Ureter (tissue), 1 donor: ENCODE measurements at regions not wholly inside any gene's neighbourhood (a gene's known extent, or its start where the extent isn't known, plus 50 kb on each side); places are given as distances from the start of the nearest gene placed in this dataset.

ENCODE experiments used
- DNase-seq: peaks from one replicate; pipeline ENCODE4 v3.0.0-alpha.2; 2020; ENCODE audit warnings: low spot score
- donor health status: DM: yes; HTN: yes; CAD: no.

DNA sequence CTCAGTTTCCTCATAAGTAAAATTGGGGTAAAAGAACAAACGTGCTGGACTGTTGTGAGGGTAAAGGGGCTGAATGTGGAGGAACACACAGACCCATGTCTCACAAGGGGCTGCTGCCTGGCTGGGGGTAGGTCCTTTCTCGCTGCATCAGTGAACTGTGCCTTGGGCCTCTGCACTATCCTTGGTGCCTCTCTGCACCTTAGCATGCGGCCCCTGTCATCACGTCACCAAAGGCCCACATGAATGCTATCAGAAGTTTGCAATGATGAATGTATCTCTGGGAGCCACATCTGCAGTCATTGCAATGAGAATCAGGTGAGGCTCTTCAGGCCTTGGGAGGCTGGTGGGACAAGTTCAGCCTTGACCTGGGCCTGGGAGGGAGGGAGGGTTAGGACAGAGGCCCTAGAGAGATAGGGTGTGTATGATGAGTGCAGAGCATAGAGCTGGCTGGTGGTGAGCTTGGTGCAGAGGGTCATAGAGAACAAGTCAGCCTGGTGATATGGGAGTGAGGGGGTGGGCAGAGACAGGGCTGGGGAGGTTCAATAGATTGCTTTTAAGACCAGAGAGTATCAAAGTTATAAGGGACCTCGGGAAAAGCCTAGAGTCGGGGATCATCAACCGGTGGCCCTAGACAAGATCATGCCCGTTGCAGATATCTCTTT lies 308.4 kb downstream of the RPS24 start:
- peak; percentile 36 for DNase-seq

DNA sequence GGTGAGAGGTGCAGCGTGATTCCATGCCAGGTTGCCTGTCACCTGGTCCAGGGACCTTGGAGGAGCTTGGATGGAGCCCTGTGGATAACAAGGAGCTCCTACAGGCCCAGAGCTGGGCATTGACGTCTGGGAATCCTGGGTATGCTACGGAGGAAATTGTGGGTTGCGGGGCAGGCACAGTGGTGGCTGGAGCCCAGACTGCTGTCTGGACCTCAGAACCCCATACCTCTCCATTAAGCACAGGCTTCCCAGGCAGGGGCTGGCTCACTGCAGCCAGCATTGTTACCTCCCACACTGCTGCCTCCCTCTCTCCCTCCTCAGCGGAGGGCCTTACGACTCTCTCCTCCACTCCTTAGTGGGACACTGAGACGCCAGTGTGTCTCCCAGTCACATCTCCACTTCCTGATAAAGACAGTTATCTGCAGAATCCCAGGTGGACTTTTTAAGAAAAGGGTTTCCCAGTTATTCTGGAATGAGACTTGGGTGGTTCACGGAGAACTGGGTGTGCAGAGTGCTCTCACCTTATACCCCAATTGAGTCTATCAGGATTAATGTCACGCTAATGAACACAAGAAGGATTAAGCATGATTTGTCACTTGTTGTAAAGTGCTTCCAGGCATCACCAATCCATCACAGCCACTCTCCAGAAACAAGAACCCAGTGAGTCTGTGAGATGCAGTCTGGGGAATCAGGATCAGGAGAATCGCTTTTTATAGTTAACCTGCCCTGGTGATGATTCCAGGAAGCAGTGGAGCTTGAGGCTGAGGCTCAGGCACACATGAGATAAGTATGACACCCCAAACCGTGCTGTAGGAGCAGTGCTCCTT lies 309.4 kb downstream of the RPS24 start:
- peak; percentile 32 for DNase-seq

DNA sequence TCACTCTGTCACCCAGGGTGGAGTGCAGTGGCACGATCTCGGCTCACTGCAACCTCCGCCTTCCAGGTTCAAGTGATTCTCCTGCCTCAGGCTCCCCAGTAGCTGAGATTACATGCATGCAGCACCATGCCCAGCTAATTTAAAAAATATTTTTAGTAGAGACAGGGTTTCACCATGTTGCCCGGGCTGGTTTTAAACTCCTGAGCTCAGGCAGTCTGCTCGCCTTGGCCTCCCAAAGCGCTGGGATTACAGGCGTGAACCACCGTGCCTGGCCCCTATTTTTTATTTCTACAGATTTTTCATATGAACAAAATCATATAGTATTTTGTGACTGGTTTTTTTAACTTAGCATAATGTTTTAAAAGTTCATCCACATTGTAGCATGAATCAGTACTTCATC lies 310.6 kb downstream of the RPS24 start:
- peak; percentile 15 for DNase-seq

DNA sequence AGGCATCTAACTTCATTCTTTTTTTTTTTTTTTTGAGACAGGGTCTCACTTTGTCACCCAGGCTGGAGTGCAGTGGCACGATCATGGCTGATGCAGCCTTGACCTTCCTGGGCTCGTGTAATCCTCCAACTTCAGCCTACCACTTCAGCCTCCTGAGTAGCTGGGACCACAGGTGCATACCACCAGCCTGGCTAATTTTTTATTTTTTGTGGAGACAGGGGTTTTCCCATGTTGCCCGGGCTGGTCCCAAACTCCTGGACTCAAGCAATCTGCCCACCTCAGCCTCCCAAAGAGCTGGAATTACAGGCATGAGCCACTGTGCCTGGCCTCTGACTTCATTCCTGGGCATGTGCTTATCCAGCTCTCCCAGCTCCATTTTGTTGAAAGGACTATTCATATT lies 311.9 kb downstream of the RPS24 start:
- peak; percentile 26 for DNase-seq

DNA sequence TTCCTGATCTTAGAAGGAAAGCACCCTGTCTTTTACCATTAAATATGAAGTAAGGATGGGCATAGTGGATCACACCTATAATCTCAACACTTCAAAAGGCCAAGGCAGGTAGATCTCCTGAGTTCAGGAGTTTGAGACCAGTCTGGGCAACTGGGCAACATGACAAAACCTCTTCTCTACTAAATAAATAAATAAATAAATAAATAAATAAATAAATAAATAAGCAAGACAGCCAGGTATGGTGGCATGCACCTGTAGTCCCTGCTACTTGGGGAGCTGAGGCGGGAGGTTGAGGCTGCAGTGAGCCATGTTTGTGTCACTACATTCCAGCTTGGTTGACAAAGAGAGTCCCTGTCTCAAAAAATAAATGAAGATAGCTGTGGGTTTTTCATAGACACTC lies 313.1 kb downstream of the RPS24 start:
- no peak for DNase-seq

DNA sequence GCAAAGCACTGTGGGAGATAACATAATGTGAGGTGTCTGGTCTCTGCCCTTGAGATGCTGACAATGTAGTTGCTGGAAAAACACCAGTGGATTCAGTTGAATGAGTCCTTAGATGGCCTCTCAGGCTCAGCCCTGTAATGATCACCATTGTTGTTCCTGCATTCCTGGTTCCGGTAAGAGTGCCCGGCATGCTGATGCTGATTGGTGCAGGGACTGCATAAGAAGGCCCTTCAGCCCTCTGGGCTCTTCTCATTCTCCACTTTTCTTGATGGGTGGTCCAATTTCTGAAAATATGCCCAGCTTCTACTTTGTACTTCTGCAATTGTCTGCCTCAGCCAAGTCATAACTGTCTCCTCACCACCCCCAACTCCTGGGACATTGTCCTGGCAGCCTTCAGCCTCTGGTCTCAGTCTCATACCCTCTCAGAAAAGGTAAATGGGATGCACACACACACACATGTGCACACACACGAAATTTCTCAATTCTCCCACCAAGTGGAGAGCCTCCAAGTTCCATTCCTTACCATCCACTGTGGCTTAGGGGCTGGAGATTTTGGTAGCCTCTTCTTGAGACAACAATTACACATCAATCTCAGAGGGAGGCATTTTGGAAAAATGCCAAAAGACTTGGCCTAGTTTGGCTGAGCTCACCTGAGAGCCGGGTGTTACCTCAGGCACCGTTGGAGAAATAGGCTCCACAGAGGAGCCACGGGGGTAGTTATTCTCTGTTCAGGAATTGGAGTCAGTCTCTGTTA lies 314.9 kb downstream of the RPS24 start:
- DNase-seq, result peak; percentile 28

DNA sequence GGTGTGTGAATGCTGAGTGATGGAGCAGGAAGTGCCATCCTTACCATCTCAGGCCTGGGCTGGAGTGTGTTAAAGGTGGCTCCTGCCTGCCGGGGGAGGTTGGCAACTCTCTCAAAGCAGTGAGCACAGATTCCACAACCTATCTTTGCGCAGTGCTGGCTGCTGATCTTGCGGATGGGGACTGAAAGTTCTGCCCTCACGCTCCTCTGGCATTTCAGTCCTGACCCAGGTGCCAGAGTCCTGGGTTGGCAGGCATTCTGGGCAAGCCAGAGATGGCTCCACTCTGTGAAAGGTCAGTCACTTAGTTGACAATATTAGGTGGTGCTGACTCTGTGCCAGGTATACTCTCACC lies 315.5 kb downstream of the RPS24 start:
- peak; percentile 38 for DNase-seq

DNA sequence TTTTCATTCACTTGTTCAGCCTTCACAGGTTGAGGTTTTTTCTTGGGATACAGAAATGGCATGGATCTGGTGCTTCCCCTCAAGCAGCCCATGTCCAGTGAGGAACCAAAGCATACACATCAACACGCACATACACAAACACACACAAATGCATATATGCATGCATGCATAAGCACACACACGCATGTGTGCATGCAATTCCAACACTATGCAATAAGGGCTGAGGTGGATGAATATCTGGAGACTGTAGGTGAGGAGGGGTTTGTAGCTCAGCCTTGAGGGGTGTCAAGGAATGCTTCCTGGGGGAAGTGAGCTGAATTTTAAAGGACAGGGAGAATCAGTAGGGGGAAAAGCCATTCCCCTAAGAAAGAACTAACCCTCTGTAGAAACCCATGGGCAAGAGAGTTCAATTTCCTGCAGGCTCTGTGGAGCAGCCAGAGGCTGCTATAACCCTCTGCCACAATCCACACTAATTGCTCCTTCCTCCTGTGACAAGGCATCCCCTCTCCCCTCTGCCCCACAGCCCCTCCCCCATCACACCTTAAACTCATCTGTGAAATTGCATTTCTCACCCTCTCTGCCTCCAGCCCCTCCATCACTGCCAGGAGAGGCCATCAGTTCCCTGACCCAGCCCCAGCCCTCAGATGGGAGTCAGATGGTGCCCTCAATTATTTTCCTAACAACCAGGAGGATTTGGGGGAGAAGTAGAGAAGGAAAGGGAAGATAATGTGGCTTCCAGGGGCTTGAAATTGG lies 316.4 kb downstream of the RPS24 start:
- no peak for DNase-seq

DNA sequence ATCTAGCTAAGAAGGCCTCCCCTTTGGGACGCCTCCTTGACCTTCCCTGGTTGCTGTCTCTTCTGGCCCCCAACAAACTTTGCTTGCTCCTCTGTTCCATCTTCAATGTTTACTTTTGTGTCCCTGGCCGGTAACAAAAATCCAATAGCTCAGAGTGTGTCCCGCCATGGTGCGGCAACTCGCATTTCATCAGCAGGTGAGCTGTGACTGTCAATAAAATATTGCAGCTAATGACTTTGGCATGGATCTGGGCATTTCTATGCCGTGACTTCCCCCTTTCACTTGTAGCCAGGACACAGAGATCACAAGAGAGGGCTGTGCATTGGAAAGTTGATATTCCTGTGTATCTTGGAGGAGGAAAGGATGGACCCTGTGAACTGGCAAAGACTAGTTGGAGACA lies 317.6 kb downstream of the RPS24 start:
- no peak for DNase-seq

DNA sequence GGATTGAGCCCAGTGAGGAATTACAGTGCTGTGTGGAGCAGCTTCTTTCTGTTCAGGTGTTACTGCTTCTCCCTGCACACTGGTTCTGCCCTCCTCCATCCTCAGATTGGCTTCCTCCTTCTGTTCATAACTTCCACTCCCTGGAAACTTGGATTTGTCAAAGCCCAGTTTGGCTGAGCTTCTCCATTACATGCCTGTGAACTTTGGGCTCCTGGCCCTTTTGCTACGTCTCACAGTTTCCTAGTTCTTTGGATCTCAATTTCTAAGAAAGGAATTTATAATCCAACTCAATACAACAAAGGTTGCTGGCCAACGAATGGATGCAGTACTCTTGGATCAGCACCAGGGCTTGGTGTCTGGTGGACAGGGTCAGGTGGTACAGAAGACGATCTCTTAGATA lies 318.1 kb downstream of the RPS24 start:
- DNase-seq, result no peak

DNA sequence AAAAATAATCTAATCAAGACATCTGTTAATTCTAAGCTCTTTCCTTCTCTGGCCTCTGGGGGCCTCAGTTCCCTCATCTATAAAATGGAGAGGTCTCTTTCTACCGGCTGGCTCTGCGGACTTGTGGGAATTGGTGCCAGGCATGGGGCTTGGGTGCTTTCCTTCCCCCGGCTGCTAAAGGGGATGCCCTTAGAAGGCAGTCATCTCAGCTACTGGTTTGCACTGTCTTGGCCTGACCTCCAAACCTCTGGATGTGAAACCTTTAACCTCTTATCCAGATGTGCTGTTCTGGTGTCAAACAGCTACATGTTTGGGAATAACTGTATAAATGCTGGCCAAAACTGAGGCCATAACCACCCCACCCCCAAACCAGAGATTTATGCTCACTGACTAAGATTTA lies 320.0 kb downstream of the RPS24 start:
- DNase-seq, result no peak

DNA sequence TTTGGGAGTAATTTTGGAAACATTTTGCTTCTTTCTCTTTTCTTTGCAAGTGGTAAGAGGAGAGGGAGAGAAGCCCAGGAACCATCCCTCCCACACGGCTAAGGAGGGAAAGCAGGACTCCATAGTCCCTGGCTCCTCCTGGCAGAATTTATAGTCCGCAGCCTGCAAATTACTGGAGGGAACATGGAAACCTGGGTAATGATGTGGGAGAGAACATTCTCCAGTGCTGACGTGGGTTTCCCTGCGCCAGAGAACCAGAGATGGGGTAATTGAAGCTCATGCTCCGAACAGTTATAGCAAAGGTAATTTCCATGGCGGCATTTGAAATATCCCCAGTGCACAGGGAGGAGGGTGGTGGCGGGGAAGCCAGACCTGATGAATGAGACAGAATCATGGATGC lies 320.4 kb downstream of the RPS24 start:
- DNase-seq, result no peak

DNA sequence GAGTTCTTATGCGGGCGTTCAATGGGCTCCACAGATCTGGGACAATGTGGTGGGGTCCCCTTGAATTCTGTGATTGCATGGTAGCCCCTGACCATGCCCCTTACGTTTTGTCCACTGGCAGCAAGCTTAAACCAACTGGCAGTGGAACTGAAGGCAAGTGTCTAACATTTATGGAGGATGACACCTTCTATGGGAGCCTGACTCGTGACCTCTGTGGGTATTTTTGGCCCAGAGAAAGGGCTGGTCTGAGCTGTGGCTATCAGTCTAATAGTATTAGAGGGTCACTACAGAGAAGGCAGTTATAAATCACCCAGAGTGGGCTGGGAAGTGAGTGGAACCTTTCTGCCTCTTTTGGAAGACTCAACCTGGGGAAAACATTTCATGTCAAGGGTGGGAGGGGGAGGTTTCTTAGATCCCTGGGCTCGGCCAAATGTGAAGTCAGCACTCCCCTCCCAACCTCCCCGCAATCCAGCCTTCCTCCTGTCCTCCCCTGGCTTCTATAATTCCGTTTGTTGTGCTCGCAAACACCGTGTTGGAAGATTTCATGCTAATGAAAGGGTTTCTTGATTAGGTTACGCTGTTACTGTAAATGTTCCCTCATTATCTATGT lies 322.7 kb downstream of the RPS24 start:
- DNase-seq, result no peak

DNA sequence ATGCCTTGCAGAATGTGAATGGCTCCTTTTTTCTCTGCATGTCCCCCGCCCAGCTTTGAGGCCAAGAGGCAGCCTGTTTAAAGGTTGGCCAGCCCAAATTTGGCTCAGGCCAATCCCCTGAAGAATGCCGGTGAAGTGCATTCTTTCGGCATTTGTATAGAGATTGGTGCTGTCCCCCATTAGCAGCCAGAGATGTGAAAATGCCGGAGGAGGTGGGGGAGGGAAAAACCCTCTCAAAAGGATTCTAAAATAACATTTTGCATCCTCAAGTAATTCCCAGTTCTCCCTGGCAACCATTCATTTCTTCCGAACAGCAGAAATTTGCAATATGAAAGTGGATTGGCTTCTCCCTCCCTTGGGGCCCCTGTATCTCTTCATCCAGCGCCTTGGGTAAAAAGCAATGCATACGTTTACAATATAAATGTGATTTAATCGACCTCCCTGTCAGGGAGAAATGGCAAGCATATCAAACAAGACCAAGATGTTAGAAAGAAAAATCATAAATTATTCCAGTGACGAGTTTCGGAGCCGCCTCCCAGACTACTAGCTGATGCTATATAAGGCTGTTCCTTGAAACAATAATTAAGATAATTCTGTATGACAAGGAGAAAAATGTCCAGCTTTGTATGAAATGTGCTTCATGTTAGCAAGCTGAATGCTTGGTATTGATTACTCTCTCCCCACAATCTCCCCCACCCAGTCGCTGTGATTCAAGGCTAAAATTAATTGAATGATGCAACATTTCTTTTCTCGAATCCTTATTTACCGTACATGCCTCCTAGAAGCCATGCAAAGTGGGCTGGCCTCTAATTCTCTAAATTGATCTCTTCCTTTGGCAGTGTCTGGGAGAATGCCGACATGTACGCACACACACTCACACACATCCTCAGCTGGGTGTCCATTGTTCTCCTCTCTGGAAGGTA lies 323.7 kb downstream of the RPS24 start:
- no peak for DNase-seq

DNA sequence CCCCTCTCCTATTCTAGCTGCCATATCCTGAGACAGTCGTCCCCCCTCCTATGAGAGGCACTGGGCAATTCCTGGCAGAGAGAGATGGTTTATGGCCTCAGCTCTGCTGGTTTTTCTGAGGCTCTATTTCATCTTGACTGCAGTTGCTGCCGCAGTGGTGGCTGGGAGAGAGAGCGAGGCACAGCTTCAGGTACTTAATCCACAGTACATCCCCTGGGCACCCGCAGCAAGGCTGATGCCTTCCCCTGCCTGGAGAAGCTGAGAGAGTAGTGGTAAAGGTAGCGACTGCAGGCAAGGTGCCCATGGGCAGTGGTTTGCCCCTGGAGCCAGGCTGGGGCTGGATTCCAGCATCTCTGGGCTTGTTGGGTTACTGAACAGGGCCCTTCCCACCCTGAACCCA lies 324.7 kb downstream of the RPS24 start:
- no peak for DNase-seq

DNA sequence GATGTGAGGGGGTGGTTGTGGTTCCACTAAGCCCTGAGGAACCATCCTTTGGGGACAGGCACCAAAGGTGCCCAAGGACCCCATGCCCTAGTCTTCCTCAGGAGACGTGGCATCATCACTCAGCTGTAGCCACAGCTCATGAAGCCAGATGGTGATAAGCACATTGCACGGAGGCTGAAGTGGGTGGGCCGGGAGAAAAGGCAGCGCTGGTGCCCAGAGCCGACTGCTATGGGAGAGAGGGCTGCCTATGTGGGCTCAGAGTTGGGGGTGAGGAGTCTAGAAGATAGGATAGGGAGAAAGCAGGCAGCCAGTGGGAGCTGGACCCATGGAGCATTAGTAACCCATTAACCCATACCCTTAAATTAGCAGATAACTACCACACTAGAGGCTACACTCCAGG lies 325.3 kb downstream of the RPS24 start:
- no peak for DNase-seq

DNA sequence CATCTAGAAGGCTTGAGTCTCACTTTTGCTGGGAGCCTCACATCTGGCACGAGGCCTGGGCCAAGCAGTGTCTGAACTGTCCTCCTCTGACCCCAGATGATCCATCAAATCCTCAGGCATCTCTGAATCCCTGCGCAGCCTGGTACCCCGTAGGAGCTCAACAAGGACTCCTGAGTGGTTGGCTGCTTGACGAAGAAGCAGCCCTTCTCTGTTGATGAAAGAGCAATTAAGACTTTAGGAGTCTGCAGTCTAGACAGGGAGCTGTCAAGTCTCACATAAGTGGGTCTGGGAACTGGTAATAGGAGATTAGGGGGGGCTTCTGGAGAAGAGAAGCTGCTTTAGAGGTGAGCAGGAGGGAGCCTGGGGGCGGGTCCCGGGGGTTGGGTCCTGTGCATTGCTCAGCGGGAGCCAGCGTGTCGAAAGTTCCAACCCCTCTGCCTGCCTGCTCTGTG lies 326.0 kb downstream of the RPS24 start:
- no peak for DNase-seq

DNA sequence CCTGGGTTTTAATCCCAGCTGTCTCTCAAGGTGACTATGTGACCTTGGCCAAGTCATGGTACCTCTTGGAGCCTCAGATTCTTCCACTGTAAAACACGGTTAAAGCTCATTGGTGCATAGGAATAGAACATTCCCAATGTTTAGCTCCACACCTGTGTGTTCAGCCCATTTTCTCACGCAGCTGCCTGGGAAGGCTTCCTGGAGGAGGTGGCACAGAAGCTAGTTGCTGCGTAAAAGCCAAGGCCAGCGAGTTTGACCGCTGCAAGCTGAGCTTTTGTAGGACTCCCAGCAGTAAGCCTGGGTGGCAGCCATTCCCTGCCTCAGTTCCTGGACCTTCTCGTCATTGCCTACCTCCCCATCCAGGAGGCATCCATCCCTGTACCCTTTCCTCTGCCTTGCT lies 326.6 kb downstream of the RPS24 start:
- DNase-seq, result no peak

DNA sequence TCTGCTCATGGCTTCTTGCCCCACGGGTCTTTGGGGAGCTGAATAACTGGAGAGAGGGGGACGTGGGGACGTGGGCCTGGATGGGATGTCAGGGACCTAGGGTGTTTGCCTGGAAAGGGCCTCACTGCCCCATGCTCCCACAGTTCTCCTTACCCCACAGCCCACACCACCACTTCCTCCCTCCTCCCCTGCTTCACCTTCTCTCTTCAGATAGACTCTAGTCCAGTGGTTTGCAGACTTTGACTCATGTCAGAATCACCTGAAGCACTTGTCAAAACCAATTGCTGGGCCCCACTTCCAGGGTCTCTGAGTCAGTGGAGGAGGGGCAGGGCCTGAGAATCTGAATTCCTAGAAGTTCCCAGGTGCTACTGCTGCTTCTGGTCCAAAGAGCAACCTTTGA lies 327.4 kb downstream of the RPS24 start:
- DNase-seq, result no peak

DNA sequence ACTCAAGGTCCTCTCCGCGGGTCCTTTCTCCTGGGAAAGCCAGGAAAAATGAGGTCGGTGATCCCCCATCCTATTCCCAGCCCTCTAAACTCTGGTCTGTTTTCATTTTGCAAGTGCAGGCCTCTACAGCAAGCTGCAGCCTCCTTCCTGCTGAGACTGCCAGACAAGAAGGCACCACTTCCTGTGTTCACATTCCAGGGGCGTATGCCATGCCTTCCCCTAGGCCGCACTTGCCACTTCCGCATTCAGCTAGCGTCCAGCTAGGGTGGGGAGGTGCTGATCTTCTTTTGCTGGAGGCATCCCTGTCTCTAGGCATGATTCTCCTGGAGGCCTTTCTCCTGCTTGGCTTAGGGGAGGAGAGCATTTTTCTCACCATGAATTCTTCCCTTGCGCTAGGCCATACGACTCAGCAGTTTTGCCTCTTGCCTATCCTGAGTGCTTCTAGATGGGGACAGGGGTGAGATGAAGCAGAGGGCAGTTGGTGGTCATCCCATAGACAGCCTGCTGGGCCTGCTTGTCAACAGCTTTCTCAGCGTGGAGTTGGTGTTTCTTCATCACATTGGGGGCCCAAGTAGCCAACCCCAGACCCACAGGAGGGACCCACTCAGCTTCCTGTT lies 328.9 kb downstream of the RPS24 start:
- peak; percentile 60 for DNase-seq
